Thyroid gland (tissue), 4 donors: ENCODE measurements at regions not wholly inside any gene's neighbourhood (a gene's known extent, or its start where the extent isn't known, plus 50 kb on each side); places are given as distances from the start of the nearest gene placed in this dataset.

Experiments used
- CTCF ChIP-seq, 6 experiments: fragments of 200-600 bp in 3 of 6; fragments of 450-650 bp in 3 of 6; sonication (generic) in 3 of 6; IDR thresholded peaks; one replicate each; pipeline ENCODE4 v1.5.1; 2016 to 2019; ENCODE audit warnings: antibody characterized with exemption in 6 of 6, mild to moderate bottlenecking in 2 of 6, inconsistent platforms in 1 of 6, moderate library complexity in 1 of 6
- POLR2A ChIP-seq, 2 donors: fragments of 450-650 bp; IDR thresholded peaks; one replicate each; pipeline ENCODE4 v1.6.1; 2017; ENCODE audit warnings: antibody characterized with exemption in 2 of 2, mild to moderate bottlenecking in 2 of 2, moderate library complexity in 1 of 2

DNA sequence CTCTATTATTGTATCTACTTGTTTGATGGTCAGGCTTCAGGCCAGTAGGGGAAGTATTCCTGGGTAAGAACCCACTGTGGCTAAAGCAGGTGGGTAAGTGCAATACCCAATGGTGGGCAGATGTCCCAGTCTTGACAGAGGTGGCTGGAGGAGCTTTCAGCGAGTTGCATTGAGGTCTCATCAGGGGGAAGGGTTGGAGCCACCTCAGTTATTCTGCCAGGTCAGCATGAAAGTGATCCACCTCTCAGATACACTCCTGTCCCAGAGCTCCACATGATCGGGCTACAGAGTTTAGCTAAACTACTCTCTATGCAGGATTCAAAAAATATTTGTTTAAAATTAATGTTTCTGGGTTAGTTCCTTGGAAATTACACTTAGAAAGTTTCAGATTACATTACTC is 95.8 kb upstream of the WNT7A start:
- TF ChIP-seq CTCF (IDR thresholded peaks at IDR 0.05) (no peak), POLR2A (IDR thresholded peaks at IDR 0.05) (no peak)
